Retinal pigment epithelial cell (primary cell): ENCODE measurements at regions not wholly inside any gene's neighbourhood (a gene's known extent, or its start where the extent isn't known, plus 50 kb on each side); places are given as distances from the start of the nearest gene placed in this dataset.

ENCODE experiments used
- DNase-seq: peaks from one replicate; pipeline ENCODE4 v3.0.0-alpha.2; 2010; ENCODE audit warnings: low read depth
- H3K4me3 ChIP-seq: 2 replicates; pipeline ENCODE4 v1.5.1; 2011; ENCODE audit warnings: mild to moderate bottlenecking, low read length, control low read depth, moderate library complexity
- TF ChIP-seq, protein P1 (sequence below): conservative IDR thresholded peaks from 2 replicates; pipeline ENCODE4 v1.5.1; 2011; ENCODE audit warnings: low read depth, low read length, control low read depth, inconsistent platforms

DNA sequence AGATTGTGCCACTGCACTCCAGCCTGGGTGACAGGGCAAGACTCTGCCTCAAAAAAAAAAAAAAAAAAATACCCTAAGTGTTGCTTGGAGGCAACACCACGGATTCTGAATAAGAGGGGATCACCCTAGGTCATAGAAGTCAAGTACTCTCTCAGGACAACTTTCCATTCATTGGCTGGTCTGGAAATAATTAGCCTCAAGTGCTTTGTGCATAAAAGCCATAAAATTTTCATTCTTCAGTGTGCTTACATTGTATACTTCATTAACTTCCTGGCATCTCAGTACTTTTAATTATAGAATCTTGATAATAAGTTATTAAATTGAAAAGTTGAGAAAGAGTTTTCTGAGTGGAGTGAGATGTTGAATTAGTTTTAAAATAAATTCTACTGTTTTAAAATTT lies 876.1 kb upstream of the FAM98A start:
- TF ChIP-seq, protein P1, sequence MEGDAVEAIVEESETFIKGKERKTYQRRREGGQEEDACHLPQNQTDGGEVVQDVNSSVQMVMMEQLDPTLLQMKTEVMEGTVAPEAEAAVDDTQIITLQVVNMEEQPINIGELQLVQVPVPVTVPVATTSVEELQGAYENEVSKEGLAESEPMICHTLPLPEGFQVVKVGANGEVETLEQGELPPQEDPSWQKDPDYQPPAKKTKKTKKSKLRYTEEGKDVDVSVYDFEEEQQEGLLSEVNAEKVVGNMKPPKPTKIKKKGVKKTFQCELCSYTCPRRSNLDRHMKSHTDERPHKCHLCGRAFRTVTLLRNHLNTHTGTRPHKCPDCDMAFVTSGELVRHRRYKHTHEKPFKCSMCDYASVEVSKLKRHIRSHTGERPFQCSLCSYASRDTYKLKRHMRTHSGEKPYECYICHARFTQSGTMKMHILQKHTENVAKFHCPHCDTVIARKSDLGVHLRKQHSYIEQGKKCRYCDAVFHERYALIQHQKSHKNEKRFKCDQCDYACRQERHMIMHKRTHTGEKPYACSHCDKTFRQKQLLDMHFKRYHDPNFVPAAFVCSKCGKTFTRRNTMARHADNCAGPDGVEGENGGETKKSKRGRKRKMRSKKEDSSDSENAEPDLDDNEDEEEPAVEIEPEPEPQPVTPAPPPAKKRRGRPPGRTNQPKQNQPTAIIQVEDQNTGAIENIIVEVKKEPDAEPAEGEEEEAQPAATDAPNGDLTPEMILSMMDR = no peak
- no peak overlapping the region for H3K4me3 ChIP-seq
- DNase-seq = no peak

DNA sequence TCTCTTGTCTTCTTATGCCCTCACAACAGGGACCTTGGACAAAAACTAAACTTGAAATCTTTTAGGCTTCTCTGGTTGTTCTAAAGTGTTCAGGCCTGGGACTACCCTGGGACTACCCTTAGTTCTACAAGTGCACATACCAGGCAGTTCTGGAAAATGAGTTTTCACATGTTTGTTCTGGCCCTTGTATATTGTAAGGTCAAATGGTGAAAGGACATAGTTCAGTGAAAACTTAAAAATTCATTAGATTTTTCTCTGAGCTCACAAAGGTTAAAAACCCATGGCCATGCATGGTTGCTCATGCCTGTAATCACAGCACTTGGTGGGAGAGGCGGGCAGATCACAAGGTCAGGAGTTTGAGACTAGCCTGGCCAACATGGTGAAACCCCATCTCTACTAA lies 875.5 kb upstream of the FAM98A start:
- no peak for DNase-seq
- TF ChIP-seq, protein P1 = no peak

DNA sequence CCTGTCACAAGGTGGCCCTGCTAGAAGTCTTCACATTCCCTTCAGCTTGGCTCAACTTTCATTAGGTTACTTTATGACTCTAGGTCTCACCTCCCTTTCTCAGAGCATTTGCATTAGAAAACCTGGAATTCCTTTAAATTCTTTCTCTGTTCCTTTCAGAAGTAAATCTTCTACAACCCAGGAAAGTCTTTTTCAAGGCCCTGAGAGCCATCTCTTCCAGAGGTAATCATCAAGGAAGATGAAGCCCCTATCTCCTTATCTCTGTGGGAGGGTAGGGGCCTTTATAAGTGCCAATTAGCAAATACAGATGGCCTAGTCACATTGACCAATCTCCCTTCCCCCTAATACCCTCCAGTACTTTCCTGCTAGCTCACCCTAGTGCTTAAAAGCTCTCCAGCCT lies 848.0 kb upstream of the FAM98A start:
- no peak for DNase-seq
- TF ChIP-seq, protein P1 = no peak
- H3K4me3 ChIP-seq = no peak overlapping the region

More for the DNA sequence above, 875.5 kb upstream of the FAM98A start:
- no peak overlapping the region for H3K4me3 ChIP-seq

DNA sequence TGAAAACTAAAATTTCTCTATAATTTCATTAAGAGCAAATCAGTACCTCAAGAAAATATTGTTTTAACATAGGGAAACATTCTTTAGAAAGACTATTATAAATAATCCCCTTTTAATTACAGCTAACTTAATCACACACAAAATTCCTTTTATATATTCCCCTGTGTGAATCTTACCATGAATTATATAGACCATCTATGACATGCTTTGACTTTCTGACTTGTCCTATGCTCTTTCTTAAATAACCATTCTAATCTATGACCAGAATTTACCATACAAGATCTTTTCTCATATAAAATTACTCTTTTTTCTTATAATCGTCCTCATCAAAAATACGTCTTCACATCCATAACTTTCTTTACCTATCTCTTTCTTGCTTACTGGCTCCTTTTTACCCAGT lies 824.2 kb upstream of the FAM98A start:
- H3K4me3 ChIP-seq = no peak overlapping the region
- no peak for DNase-seq
- TF ChIP-seq, protein P1 = no peak

DNA sequence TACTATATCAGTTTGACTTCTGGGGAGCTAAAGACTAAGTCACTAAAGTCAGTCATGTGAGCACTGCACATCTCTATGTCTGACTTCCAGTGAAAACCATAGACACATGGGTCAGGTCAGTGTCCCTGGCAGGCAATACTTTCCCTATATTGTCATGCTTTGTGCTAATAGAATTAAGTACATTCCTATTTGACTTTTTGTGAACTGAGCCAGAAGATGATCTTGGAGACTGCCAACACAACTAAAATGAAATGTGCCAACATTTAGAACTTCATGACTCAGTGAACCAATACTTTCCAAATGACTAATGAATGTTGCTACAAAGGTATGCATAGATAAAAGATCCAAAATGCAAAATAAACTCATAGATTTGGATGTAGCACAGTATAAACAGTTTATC lies 820.8 kb upstream of the FAM98A start:
- TF ChIP-seq, protein P1 = no peak
- H3K4me3 ChIP-seq = no peak overlapping the region
- no peak for DNase-seq

DNA sequence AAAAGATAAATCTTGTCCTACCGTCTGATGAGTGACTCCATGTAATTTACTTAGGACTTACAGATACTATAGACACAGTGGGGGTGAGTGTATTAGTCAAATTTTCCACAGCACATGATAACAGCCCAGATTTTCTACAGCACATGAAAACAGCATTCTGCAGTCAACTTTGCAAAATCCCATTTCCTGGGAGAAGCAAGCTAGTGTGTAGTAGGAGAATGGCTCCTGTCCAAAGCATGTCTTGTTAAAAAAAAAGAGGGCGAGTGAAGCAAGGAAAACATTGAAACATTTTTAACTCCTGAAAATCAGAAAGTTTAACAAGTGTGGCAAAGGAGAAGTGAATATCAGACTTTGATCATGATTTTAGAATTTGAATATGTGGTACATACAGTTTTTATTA lies 817.8 kb upstream of the FAM98A start:
- TF ChIP-seq, protein P1 = no peak
- no peak overlapping the region for H3K4me3 ChIP-seq
- DNase-seq = no peak

DNA sequence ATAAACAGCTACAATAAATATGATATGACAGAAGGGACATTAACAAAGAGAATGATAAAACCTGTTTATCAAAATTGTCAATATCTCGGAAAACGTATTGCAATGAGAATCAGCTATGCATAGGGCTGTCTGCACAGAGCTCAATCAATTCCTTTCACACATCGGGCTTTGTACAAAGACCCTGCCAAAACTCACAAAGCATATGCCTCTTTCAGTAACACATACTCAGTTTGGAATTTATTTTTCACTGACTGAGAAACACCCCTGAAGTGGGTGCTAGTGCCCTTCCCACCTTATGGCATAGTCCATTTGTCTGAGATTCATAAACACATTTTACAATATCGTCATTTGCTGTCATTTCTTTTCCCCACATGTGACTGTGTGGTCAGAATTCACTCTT lies 815.8 kb upstream of the FAM98A start:
- no peak for DNase-seq
- TF ChIP-seq, protein P1 = no peak
- no peak overlapping the region for H3K4me3 ChIP-seq
